Astrocyte of the spinal cord (primary cell): ENCODE measurements at regions not wholly inside any gene's neighbourhood (a gene's known extent, or its start where the extent isn't known, plus 50 kb on each side); places are given as distances from the start of the nearest gene placed in this dataset.

Source experiments
- DNase-seq: peaks from one replicate; pipeline ENCODE4 v3.0.0; 2011; ENCODE audit warnings: low read depth, low spot score
- H3K4me3 ChIP-seq: 2 replicates; pipeline ENCODE4 v1.5.1; 2011; ENCODE audit warnings: low read depth, mild to moderate bottlenecking, low read length, moderate library complexity
- in situ Hi-C: cut with HindIII; loops from 2 replicates; pipeline ENCODE4 v1.10.0; 2017; ENCODE audit warnings: low sequenced_read_pairs
- TF ChIP-seq, protein P1 (sequence below): IDR thresholded peaks from 2 replicates; pipeline ENCODE4 v1.5.1; 2012; ENCODE audit warnings: low read depth, mild to moderate bottlenecking, low read length, inconsistent platforms

DNA sequence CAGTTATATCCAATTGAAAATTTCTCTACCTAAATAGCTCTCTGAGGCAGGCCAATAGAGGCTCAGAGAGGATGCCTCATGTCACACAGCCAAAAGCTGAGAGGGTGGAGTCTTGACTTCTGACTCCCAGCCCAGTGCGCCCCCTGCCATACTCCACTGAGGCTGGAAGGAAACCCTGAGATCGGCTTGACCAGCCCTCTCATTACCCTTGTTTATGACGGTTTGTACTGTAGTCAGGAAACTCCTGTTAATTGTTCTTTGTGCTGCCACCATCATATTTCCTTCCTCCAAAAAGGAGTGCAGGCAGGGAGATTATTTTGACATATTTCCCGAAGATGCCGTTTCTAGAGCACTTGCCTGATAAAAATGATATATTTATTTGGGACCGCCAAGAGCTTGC, 107.9 kb downstream of the AIPL1 start:
- H3K4me3 ChIP-seq = no peak overlapping the region
- DNase-seq = no peak
- in situ Hi-C loops = no loop called here
- TF ChIP-seq, protein P1, sequence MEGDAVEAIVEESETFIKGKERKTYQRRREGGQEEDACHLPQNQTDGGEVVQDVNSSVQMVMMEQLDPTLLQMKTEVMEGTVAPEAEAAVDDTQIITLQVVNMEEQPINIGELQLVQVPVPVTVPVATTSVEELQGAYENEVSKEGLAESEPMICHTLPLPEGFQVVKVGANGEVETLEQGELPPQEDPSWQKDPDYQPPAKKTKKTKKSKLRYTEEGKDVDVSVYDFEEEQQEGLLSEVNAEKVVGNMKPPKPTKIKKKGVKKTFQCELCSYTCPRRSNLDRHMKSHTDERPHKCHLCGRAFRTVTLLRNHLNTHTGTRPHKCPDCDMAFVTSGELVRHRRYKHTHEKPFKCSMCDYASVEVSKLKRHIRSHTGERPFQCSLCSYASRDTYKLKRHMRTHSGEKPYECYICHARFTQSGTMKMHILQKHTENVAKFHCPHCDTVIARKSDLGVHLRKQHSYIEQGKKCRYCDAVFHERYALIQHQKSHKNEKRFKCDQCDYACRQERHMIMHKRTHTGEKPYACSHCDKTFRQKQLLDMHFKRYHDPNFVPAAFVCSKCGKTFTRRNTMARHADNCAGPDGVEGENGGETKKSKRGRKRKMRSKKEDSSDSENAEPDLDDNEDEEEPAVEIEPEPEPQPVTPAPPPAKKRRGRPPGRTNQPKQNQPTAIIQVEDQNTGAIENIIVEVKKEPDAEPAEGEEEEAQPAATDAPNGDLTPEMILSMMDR = no peak

DNA sequence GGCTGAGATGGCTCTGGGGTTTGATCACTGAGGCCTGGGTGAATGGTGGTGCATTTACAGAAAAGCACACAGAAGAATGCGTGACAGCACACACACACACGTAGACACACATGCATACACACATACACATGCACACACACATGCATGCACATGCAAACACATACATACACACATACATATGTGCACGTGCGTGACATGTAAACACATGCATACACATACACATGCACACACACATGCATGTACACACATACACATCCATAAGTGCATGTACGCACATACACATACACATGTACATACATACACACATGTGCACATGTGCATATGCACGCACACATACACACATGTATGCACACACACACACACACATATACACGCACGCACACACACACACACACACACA, 108.4 kb downstream of the AIPL1 start:
- DNase-seq = no peak
- TF ChIP-seq, protein P1 = no peak
- in situ Hi-C loops = no loop called here
- H3K4me3 ChIP-seq = no peak overlapping the region

DNA sequence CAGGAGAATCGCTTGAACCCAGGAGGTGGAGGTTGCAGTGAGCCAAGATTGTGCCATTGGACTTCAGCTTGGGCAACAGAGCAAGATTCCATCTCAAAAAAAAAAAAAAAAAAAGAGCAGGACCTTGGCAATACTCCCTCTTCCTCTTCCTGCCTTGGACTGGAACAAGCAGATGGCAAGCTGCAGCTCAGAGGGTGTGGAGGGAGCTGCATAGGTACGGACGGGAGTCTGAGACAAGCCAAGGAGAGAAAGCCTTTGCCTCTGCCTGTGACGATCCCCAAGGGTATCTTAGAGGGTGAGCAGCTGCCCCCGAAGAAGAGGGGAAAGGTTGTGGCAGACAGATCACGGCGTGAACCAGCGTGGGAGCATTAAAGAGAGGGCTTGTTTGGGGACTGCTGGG, 109.2 kb downstream of the AIPL1 start:
- in situ Hi-C loops = no loop called here
- TF ChIP-seq, protein P1 = no peak
- DNase-seq = no peak
- no peak overlapping the region for H3K4me3 ChIP-seq

DNA sequence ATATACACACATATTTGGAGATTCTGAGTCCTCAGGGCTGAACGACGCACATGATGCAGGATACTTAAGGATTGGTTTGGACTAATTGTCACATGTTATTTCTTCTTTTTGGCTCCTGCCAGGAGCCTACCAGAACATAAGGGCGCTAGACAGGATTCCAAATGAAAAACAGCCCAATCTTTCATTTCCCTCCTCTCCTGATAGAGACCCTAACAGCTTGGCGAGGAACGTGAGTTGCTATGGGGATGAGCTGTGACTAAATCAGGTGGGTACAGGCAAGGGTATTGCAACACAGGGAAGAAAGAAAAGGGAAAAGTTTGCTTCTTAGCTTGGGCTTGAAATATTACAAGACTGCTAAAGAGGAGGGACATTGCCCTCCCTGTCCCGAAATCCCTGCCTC, 109.9 kb downstream of the AIPL1 start:
- no peak for DNase-seq
- in situ Hi-C loops = no loop called here
- H3K4me3 ChIP-seq = no peak overlapping the region
- TF ChIP-seq, protein P1 = no peak

DNA sequence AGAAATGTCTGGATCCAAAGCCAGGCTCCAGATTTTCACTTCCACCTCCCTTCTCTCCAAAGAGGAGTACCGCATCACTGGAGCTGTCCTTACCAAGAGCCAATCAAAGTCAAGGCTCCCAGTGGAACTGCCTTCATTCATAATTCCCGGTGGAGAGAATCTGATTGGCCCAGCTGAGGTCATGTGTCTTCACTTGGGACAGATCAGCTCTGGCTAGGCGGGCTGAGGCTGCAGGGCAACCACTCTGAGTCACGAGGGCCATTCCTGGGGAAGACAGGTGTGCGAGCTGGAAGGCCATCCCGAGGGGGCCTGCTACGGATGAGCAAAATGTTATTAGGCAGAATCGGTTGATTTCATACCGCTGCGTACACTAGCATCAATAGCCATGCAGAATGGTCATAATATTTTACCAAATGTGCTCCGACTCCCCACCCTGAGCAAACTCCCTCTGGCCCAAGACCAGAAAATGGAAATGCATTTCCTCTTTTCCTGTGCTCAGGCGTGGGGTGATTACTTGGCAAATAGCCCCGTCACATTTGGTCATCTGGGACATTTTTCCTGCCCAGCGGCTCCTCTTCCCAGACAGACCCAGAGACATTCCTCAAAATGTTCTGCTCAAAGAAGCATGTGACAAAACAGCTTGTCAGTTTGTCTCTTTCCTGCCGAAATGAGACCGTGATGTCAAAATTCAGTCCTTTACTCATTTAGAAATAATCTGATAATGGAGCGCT, 111.1 kb downstream of the AIPL1 start:
- DNase-seq = no peak
- no peak overlapping the region for H3K4me3 ChIP-seq
- TF ChIP-seq, protein P1 = no peak
- in situ Hi-C loops = no loop called here

DNA sequence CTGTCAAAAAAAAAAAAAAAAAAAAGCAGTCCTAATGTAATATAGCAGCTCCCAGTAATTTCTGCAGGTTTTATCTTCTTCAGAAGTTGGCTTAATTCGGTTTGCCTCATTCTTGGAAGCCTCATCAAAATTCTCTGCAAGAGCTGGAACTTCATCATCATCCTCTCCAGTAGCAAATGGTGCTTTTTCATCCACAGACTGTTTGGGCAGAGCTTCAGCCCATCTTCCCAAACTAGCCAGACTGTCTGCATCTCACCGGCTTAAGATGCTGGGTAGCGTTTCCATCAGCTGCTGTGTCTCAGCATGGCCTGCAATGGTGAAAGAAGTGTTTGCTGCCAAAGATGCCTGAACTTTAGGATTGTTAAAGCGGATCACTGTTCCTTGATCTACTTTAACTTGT, 112.6 kb downstream of the AIPL1 start:
- in situ Hi-C loops = no loop called here
- TF ChIP-seq, protein P1 = no peak
- DNase-seq = no peak
- H3K4me3 ChIP-seq = no peak overlapping the region
